AG04450 (cell line): ENCODE measurements at regions not wholly inside any gene's neighbourhood (a gene's known extent, or its start where the extent isn't known, plus 50 kb on each side); places are given as distances from the start of the nearest gene placed in this dataset.
A peak's percentile ranks its signal among the peaks of the same experiment; 100 is the strongest.

Source experiments
- CTCF ChIA-PET: fragments of 300-600, 350-600 bp; formaldehyde crosslinking; extraction: SDS; loops from one replicate; lab custom pipeline; 2022; ENCODE audit warnings: antibody characterized with exemption, inconsistent platforms; lab: Charles Lee
- POLR2A ChIA-PET: fragments of 350-600 bp; formaldehyde crosslinking; extraction: SDS; loops from one replicate; lab custom pipeline; 2021; ENCODE audit warnings: antibody characterized with exemption, inconsistent platforms; lab: Yijun Ruan, JAX
- DNase-seq: peaks from one replicate; pipeline ENCODE4 v3.0.0-alpha.2; 2011; ENCODE audit warnings: low read depth, low spot score
- H3K27ac ChIP-seq: one replicate; pipeline ENCODE4 v1.5.1; 2012; ENCODE audit warnings: low read depth, low read length, control low read depth
- H3K27me3 ChIP-seq: one replicate; pipeline ENCODE4 v1.6.0; 2012; ENCODE audit warnings: low read length; ENCODE audit not compliant: control insufficient read depth, insufficient read depth
- H3K4me3 ChIP-seq: 2 replicates; pipeline ENCODE4 v1.5.1; 2011; ENCODE audit warnings: mild to moderate bottlenecking, low read depth, low read length, control low read depth
- H3K9me3 ChIP-seq: 2 replicates; pipeline ENCODE4 v1.5.1; 2012; ENCODE audit warnings: low read length; ENCODE audit not compliant: control insufficient read depth, insufficient read depth
- CTCF ChIP-seq: IDR thresholded peaks from 2 replicates; pipeline ENCODE4 v1.5.1; 2011; ENCODE audit warnings: low read depth, low read length, control low read depth, inconsistent platforms

GRCh38 chr18:10054366-10054765 lies 140.6 kb downstream of the VAPA start:
- POLR2A ChIA-PET, result no interaction called here

GRCh38 chr18:10055125-10055750 lies 141.4 kb downstream of the VAPA start:
- Histone ChIP-seq H3K27ac (no peak overlapping the region), H3K27me3 (no peaks in the 10 kb centered on the region), H3K9me3 (peaks cover 3% of the 10 kb centered on the region; the same call in 1 of the 2 replicates), H3K4me3 (no peak overlapping the region)
- ChIA-PET POLR2A (no interaction called here), CTCF (no interaction called here)
- TF ChIP-seq CTCF, result no peak
- no peak for DNase-seq

More at GRCh38 chr18:10054366-10054765, 140.6 kb downstream of the VAPA start:
- Histone ChIP-seq H3K27me3 (no peaks in the 10 kb centered on the region), H3K4me3 (no peak overlapping the region), H3K27ac (no peak overlapping the region), H3K9me3 (peaks cover 3% of the 10 kb centered on the region; the same call in 1 of the 2 replicates)
- no peak for TF ChIP-seq CTCF
- CTCF ChIA-PET, result no interaction called here
- no peak for DNase-seq

GRCh38 chr18:10056506-10056905 lies 142.7 kb downstream of the VAPA start:
- Histone ChIP-seq H3K27ac (no peak overlapping the region), H3K4me3 (no peak overlapping the region), H3K27me3 (no peaks in the 10 kb centered on the region), H3K9me3 (peaks cover 3% of the 10 kb centered on the region; the same call in 1 of the 2 replicates)
- POLR2A ChIA-PET, result no interaction called here
- TF ChIP-seq CTCF, result no peak
- DNase-seq, result no peak
- CTCF ChIA-PET, result no interaction called here

- no peak for TF ChIP-seq CTCF
- DNase-seq, result no peak
- POLR2A ChIA-PET, result interaction anchor here (1.3 kb wide), 1 partner anchor 10 kb away, joined by 4 read pairs; no protein-coding TSS in a partner anchor
- Histone ChIP-seq H3K27ac (peak overlapping the region; percentile 88), H3K9me3 (peaks cover 3% of the 10 kb centered on the region; the same call in 1 of the 2 replicates), H3K4me3 (no peak overlapping the region), H3K27me3 (no peaks in the 10 kb centered on the region)
- CTCF ChIA-PET, result interaction anchor here (1.4 kb wide), 1 partner anchor 16 kb away, joined by 3 read pairs; no protein-coding TSS in a partner anchor
Measured at GRCh38 chr18:10057401-10057893, 143.6 kb downstream of the VAPA start.
